Parathyroid adenoma (tissue), 2 donors: ENCODE measurements at regions not wholly inside any gene's neighbourhood (a gene's known extent, or its start where the extent isn't known, plus 50 kb on each side); places are given as distances from the start of the nearest gene placed in this dataset.

ENCODE experiments used
- H2AFZ ChIP-seq: fragments of 300-600 bp; sonication (generic); one replicate; pipeline ENCODE4 v1.7.0; 2017; ENCODE audit warnings: antibody characterized with exemption, mild to moderate bottlenecking
- H3K27ac ChIP-seq: fragments of 300-600 bp; sonication (generic); one replicate; pipeline ENCODE4 v1.7.0; 2017
- H3K27me3 ChIP-seq: fragments of 300-600 bp; sonication (generic); one replicate; pipeline ENCODE4 v1.7.0; 2017; ENCODE audit warnings: low read length; ENCODE audit not compliant: control insufficient read depth, insufficient read depth
- H3K36me3 ChIP-seq: fragments of 300-600 bp; sonication (generic); one replicate; pipeline ENCODE4 v1.7.0; 2017; ENCODE audit warnings: low read length; ENCODE audit not compliant: control insufficient read depth, insufficient read depth
- H3K4me1 ChIP-seq: fragments of 300-600 bp; sonication (generic); one replicate; pipeline ENCODE4 v1.7.0; 2017; ENCODE audit warnings: control low read depth
- H3K4me2 ChIP-seq: fragments of 300-600 bp; sonication (generic); one replicate; pipeline ENCODE4 v1.7.0; 2017; ENCODE audit warnings: low read length
- H3K4me3 ChIP-seq: fragments of 300-600 bp; sonication (generic); one replicate; pipeline ENCODE4 v1.7.0; 2017; ENCODE audit warnings: low read depth, low read length
- H3K79me2 ChIP-seq: fragments of 300-600 bp; sonication (generic); one replicate; pipeline ENCODE4 v1.7.0; 2017; ENCODE audit warnings: control low read depth
- H3K9ac ChIP-seq: fragments of 300-600 bp; sonication (generic); one replicate; pipeline ENCODE4 v1.7.0; 2017; ENCODE audit warnings: mild to moderate bottlenecking
- H3K9me3 ChIP-seq: fragments of 300-600 bp; sonication (generic); one replicate; pipeline ENCODE4 v1.7.0; 2017; ENCODE audit warnings: low read length; ENCODE audit not compliant: control insufficient read depth
- CTCF ChIP-seq: fragments of 300-600 bp; sonication (generic); IDR thresholded peaks from one replicate; pipeline ENCODE4 v1.7.0; 2017; ENCODE audit warnings: antibody characterized with exemption, mild to moderate bottlenecking
- donor health status: primary hyperparathyroidism.

GRCh38 chr14:101511199-101511598, 50.1 kb upstream of the DIO3 start:
- no peaks in the 10 kb centered on the region for H3K36me3 ChIP-seq
- H3K4me1 ChIP-seq = no peaks in the 10 kb centered on the region
- no peaks in the 10 kb centered on the region for H3K9me3 ChIP-seq
- no peaks in the 10 kb centered on the region for H3K79me2 ChIP-seq
- H3K27ac ChIP-seq = no peak overlapping the region
- no peak overlapping the region for H3K9ac ChIP-seq
- no peaks in the 10 kb centered on the region for H3K27me3 ChIP-seq
- no peak for TF ChIP-seq CTCF
- H3K4me2 ChIP-seq = no peak overlapping the region
- H3K4me3 ChIP-seq = no peak overlapping the region
- no peak overlapping the region for H2AFZ ChIP-seq
